Right hindlimb (tissue), 1 donor: ENCODE measurements at regions not wholly inside any gene's neighbourhood (a gene's known extent, or its start where the extent isn't known, plus 50 kb on each side); places are given as distances from the start of the nearest gene placed in this dataset.
"Not testable (repeated sequence)": the region's sequence is repeated elsewhere in the genome, so short reads cannot be mapped to it uniquely, and the experiment has no call there.

Source experiments
- DNase-seq: peaks from one replicate; pipeline ENCODE4 v3.0.0-alpha.2; 2018

- DNase-seq = not testable (repeated sequence)
Measured at GRCh38 chr4:180360113-180360512, 1883.1 kb upstream of the TENM3 start.

- no peak for DNase-seq
Measured at GRCh38 chr4:180363815-180364214, 1879.4 kb upstream of the TENM3 start.

DNA sequence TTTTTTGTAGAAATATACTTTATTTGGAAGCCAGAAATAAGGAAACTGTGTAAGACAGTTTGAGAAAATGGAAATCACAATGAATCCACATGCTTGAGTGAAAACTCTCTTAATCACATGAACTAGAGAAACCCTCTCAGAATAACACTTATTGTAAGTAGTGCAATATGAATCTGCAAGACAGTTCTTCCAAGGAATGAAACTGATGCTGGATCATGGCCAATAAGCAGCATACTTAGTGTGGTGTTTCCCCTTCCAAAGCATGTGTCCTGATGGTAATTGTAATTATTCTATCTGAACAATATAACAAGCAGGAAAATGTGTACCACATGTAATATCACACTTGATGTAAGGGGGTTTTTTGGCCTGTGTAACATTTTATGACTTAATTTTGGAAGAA lies 1870.5 kb upstream of the TENM3 start:
- no peak for DNase-seq

DNA sequence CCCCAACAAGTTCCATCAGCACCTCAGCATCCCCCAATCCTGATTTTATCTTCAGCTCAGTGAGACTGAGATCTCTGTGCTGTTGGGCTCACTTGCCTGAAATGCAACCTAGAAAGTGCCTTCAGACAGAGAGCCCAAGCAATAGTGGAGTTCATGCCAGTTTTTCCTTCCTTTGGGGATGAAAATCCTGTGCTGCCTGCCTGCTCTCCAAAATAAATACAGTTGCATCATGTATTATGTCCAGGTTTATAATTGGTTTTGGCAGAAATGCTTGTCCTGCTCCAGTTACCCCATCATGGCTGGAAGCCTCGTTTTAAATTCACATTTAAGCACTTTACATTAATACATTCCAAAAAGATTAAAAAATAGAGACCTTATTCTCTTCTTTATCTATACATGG lies 1865.5 kb upstream of the TENM3 start:
- no peak for DNase-seq

- no peak for DNase-seq
Measured at GRCh38 chr4:180380733-180381132, 1862.5 kb upstream of the TENM3 start.

- no peak for DNase-seq
Measured at GRCh38 chr4:180391613-180392012, 1851.6 kb upstream of the TENM3 start.

GRCh38 chr4:180394312-180394711 lies 1848.9 kb upstream of the TENM3 start:
- no peak for DNase-seq

- DNase-seq = no peak
Measured at GRCh38 chr4:180394730-180395129, 1848.5 kb upstream of the TENM3 start.

DNA sequence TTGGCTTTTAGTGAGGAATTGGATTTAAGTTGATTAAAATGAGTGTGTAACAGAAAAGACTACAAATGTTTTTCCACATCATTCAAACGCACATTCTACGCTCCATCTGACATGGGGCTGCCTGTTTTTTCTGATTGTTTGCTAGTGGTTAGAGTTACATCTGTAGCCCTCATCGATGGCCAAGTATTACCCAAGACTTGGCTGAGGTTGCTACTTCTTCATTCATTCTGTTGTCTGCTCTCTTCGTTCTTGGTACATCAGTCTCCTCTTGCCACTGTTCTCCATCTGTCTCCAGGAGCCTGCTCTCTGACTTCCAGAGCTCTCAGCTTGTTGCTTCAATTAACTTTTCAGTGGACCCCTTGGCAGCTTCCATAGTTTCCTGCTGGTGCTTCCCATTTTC lies 1844.6 kb upstream of the TENM3 start:
- DNase-seq = no peak

DNA sequence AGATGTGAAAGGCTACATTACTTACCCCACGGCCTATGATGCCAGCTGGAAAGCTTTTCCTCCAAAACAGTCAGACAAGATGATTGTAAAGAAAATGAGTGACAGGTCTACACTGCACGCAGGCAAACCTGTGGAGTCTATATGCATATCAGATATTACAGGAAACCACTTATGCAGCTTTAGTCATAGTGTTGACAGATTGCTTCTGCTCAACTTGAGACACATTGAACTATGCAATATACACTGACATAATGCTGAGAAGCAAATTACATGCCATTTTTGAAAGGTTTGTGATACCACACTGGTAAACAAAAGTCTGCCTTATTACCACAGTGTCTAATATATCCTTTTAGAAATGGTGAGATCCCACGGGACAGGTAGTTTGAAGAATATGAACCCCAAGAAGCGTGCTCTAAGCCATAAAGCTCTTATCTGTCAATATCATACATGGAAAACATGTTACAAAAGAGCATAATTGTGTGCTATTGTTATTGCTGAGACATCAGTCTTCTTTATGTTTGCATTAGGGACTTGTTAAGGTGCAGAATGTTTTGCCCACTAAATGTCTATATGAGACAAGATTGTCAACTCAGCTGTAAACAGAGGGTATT lies 1835.8 kb upstream of the TENM3 start:
- DNase-seq = no peak

DNA sequence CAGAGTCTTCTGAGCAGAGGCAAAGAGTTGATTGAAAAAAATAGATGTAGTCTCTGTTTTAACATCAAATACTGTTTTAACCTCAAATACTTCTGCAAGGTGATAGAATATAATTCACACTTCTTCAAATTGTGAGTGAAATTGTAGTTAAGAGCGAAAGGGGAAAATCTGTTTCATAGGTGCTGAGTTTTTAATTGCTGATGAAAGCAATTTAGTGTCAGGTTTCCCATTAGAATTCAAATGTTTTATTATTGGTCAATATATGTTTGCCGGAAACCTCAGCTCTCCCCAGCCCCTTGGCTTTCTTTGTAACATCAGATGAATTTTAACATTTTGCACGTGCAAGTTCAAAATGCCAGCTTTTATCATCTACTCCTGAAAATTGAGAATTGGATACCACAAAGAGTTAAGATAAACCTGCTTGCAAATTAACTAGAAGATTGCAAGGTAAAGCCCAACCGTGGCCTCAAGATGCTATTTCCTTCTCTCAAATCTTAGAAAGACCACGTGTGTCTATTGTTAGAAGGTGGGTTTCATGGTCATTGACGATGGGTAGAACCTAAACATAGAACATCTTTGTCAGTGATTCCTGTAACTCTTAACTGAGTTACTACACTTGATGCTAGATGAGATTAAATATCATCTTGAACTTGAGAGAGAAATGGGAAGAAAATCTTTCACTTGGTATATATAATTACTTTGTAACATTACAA lies 1824.2 kb upstream of the TENM3 start:
- DNase-seq = no peak

DNA sequence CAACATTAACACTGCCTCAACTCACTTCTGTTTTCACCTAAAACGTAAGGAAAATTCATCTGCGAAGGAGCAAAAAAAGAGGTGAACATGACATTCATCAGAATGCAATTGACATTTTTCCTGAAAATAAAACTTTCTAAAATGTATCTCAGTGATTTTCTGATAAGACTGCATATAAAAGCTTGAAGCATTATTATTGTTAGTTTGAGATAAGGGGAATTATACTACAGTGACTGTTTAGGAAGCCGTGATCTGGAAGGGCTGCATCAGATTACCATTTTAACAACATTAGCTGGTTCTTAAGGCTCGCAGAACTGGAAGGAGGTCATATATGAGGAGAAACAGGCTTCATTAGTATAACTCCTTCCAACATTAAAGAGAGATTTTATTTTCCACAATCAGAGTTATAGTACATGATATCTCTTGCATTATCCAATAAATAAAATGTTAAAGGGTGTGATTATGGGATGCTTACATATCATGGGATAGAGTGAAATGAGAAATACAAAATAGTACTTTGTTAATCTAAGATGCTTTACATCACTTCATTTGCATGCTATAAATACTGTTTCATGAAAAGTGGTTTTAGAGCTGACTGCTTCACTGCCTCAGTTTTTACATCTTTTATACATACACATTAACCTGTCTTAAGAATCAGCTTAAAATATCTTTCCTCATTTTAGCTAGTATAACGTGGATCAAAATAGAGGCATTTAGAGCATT lies 1820.1 kb upstream of the TENM3 start:
- DNase-seq = no peak

DNA sequence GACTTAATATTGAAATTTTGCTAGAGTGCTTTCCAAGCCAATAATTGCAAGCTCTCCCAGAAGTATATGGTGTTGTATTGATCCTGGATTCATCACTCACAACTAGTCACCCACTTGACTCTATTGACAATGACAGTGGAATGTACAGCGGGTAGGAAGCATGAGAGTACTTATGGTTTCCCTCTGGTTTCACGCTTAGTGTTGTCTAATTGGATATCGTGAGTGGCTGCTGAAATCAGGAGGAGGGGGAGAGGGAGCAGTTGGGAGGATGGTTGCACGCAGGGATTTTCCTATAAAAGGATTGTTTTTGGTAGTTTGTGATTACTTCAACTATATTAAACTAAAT lies 1819.5 kb upstream of the TENM3 start:
- DNase-seq = no peak

GRCh38 chr4:180426938-180427337 lies 1816.3 kb upstream of the TENM3 start:
- no peak for DNase-seq

DNA sequence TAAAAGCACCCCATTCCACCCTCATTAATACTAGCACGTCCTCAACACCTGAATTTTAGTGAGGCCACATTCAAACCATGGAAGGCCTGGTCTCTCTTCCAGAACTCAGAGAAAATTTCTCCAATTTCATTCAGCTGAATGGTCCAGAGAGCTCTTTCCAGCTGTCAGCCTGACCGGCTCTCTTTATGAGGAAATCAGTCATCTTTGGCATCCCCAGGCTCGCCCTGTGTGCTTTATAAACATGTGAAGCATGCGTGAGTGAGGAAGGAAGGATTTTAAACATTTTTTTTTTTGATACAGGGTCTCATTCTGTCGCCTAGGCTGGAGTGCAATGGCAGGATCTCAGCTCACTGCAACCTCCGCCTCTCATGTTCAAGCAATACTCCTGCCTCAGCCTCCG lies 1812.9 kb upstream of the TENM3 start:
- DNase-seq = no peak

- no peak for DNase-seq
Measured at GRCh38 chr4:180434131-180434895, 1808.9 kb upstream of the TENM3 start.

GRCh38 chr4:180436361-180436760 lies 1806.8 kb upstream of the TENM3 start:
- DNase-seq = no peak

- DNase-seq = no peak
Measured at GRCh38 chr4:180437601-180438000, 1805.6 kb upstream of the TENM3 start.

DNA sequence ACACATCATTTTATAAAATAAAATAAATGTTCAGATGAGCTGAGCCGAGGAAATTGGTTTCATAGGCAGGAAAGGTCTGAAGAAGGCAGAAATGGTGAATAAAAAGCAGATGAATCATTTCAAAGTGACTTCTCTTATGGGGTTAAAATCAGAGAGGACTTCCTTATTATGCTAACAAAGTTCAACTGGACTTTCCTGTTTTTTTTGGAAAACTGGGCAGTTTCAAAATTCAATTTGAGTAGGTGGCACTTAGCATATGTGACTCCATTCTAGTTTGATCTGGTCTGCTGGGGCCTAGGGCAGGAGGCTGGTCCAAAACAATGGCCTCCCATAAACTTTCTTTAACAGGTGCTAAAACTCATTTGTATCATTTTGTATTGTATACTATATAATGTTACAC lies 1794.9 kb upstream of the TENM3 start:
- DNase-seq = no peak

DNA sequence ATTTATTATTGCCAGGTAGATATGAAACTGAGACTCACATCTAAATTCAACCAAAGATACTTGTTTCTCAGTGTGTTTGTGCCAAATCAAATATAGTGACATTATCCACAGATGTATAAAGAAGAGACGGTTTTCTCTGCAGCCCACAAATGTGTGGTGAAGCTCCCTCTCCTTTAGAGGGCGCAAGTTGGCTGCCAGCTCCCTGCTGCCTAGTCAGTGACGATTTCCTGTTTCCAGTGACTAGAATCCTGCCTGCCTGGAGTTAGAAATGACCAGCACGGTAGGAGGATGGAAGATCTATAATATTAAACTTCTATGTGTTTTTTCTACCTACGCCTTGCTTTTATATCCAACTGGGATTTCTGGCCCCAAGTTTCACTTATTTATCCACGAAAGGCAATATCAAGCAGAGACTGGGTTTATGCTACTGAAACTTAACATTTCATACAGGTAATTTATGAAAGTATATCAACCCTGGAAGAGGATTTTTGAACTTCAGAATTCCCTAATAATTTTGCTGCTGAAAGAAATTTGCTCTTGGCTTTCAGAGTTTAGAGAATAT lies 1793.7 kb upstream of the TENM3 start:
- DNase-seq = peak; percentile 34

- DNase-seq = no peak
Measured at GRCh38 chr4:180455226-180455625, 1788.0 kb upstream of the TENM3 start.

- no peak for DNase-seq
Measured at GRCh38 chr4:180456928-180457327, 1786.3 kb upstream of the TENM3 start.

DNA sequence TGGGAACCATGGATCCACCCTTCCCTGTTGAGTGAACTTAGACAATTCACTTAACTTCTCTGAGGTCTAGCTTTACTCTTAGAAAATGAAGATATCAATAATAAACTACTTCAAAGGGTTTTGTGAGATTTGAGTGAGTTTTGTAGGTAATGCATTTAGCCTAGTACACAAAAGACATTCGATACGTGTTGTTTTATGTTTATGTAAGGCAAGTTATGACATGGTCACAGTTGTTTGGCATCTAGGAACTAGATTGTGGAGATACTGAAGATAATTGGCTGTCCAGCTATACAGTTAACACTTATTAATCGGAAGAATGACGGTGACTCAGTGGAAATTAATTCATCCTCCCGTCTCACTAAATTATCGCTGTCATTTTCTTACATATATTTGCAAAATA lies 1781.1 kb upstream of the TENM3 start:
- DNase-seq = no peak
